HG02763 (cell line): ENCODE measurements at regions not wholly inside any gene's neighbourhood (a gene's known extent, or its start where the extent isn't known, plus 50 kb on each side); places are given as distances from the start of the nearest gene placed in this dataset.
"Not testable (repeated sequence)": the region's sequence is repeated elsewhere in the genome, so short reads cannot be mapped to it uniquely, and the experiment has no call there.

Source experiments
- ATAC-seq: cut with Tn5 transposase; IDR thresholded peaks from one replicate; pipeline ENCODE4 v1.9.1; 2021; ENCODE audit warnings: mild to moderate bottlenecking, moderate library complexity; ENCODE audit not compliant: unreplicated experiment

GRCh38 chr20:11976966-11977365 lies 59.3 kb downstream of the BTBD3 start:
- no peak for ATAC-seq

DNA sequence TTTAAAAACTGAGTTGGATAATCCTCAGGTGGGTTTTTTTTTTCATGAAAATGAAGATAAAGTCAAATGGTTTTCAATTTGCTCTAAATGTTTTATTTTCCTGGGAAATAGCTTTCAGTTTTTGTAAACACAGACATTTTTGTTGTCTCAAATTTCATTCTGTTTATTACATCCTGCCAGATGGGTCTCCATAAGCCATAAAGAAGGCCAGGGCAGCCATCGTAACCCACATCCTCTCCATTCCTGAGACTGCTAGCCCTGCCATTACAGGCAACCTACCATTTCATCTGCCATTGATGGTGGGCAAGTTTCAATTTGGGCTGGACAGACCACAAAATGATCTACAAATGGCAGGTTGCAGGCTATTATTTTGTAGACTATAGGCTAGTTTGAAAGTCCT lies 60.8 kb downstream of the BTBD3 start:
- no peak for ATAC-seq

GRCh38 chr20:11979306-11979990 lies 61.8 kb downstream of the BTBD3 start:
- no peak for ATAC-seq

DNA sequence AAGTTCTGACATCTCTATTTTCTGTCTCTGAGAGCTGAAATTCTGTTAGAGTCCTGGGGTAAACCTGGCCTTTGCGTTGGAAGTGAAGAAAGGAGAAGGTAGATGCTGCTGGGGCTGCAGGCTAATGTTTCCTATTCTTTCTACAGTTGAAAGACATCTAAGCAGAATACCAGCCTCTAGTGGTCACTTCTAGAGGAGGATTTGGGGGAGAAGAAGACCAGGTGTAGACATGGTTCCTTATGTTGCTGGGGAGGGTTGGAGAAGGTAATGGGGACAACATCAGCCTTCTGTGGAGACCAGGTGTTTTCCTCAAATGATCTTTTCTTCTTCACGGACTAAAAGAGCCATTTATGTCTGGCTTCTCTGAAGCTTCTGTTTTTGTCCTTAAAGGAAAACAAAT lies 62.6 kb downstream of the BTBD3 start:
- no peak for ATAC-seq

GRCh38 chr20:11981366-11981947 lies 63.8 kb downstream of the BTBD3 start:
- no peak for ATAC-seq

- ATAC-seq: no peak
These were observed 64.7 kb downstream of the BTBD3 start for GRCh38 chr20:11982289-11982954.

DNA sequence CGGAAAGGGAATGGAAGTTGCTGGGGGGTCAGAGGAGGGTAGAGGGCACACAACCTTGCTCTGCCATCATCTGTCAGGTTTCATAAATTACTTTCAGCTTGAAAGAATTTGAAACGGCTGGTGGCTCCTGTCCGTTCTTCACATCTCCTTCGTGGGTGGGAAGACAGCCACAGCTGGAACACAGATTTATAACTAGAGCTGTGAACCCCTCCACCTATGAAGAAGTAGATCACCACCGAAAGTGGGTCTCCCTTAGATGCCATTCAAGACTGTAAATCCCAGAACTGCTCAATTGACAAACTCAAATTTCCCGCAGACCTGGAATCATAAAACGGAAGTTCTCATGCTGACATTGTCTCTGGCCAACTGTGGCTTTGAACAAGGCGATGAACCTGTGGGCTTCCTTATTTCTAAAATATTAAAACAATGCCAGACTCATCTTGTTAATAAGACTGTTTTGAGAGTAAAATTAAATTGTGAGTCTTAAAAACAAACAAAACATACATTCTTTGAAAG lies 65.3 kb downstream of the BTBD3 start:
- no peak for ATAC-seq

DNA sequence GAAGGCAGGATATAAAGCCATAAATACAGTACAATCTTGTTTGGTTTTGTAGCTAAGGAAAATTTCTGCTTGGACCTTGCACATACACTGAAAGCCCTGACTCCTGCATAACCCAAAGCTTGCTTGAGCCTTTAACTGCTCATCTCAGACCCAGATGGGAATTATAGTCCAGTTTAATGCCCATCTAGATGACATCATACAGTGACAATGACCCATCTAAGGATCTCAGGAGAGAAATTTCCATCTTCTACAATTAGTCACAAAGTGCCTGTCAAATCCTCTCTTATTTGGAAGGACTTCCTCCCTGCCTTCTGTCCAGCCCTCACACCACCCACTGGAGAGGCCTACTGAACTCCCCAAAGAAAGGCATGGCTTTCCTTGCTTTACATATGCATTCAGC lies 69.3 kb downstream of the BTBD3 start:
- ATAC-seq: no peak

DNA sequence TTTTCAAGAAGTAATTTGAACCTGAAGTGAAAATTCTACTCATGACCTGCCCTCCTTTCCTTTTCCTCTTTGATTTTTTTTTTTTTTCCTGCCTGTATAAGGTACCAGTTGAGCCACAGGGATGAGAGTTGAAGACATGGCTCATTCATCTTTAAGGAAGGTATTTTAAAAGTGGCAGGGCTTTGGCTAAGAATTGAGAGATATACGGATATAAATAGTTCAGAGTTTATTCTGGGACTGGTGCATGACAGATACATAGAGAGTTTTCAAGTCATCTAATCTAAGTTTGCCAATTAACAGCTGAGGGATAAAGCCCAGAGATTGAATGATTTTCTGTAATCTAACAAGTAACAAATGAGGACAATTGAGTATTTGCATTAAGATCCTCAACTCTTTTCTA lies 69.8 kb downstream of the BTBD3 start:
- ATAC-seq: no peak

DNA sequence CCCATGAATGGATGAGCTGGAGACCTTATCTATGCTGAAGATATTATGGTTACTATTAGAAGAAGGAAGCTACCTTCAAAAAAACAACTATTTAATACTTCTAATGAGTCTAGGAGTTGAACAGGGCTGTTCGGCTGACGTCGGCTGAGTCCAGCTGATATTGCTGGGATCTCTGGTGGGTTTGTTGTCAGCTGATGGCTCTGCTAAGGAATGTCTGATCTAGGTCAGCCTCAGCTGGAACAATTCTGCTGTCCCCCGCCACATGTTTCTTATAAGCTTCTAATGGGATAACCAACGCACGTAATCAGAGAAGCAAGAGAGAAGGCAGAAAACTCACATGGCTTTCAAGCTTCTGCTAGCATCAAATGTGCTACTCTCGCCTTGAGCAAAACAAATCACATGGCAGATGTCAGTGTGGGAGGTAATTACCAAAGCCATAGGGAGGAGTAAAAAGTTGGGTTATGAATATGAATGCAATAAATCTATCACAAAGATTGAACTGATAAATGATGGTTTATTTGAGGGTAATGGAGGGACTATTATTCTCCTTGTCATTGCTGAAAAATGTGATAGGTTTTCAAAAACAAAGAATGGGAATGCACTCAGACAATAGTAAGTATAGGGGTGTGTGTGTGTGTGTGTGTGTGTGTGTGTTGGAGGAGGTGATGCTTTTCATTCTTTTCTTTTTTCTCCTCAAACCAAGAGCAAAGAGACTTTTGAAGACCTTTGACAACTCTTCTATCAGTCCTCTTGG lies 71.5 kb downstream of the BTBD3 start:
- ATAC-seq: no peak

GRCh38 chr20:11992426-11992825 lies 74.7 kb downstream of the BTBD3 start:
- no peak for ATAC-seq

- no peak for ATAC-seq
These were observed 76.3 kb downstream of the BTBD3 start for GRCh38 chr20:11993886-11994461.

DNA sequence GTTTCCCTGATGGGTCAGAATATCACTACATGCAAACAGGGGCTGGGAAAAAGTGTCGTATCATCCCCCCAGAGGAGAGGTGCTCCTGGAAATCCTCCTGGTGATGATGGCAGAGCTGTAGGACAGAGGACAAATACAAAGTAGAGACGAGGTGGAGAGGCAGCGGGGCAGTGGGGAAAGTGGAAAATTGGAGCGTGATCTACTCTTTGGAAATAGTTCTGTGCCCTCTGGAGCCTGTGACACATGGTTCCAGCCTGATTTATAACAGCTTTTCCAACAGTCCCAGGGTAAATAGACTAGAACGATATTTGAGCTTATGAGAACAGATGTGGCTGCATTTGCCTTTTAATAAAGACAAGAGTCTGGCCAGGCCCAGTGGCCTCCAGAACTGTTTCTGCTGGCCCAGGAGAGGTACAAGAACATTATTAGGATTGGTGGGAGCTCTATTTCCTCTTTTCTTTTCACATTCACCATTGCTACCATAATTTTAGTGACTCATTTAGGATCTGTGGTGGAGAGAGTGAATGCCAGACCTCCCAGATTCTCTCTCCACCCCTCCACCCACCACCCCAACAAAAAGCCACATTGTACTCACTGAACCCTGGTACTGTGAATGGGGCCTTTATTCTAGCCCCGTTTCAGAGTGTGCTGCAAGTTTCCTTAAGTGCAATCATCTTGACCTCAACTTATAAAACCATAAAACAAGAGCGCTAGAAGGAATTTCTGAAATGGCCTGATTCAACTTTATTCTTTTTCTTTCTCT lies 78.3 kb downstream of the BTBD3 start:
- ATAC-seq: no peak

DNA sequence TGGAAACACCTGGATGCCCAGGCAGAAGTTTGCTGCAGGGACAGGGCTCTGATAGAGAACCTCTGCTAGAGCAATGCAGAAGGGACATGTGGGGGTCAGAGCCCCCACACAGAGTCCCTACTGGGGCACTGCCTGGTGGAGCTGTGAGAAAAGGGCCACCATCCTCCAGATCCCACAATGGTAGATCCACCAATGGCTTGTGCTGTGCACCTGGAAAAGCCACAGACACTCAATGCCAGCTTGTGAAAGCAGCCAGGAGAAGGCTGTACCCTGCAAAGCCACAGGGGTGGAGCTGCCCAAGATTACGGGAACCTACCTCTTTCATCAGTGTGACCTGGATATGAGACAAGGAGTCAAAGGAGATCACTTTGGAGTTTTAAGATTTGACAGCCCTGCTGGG lies 87.1 kb downstream of the BTBD3 start:
- ATAC-seq: not testable (repeated sequence)

DNA sequence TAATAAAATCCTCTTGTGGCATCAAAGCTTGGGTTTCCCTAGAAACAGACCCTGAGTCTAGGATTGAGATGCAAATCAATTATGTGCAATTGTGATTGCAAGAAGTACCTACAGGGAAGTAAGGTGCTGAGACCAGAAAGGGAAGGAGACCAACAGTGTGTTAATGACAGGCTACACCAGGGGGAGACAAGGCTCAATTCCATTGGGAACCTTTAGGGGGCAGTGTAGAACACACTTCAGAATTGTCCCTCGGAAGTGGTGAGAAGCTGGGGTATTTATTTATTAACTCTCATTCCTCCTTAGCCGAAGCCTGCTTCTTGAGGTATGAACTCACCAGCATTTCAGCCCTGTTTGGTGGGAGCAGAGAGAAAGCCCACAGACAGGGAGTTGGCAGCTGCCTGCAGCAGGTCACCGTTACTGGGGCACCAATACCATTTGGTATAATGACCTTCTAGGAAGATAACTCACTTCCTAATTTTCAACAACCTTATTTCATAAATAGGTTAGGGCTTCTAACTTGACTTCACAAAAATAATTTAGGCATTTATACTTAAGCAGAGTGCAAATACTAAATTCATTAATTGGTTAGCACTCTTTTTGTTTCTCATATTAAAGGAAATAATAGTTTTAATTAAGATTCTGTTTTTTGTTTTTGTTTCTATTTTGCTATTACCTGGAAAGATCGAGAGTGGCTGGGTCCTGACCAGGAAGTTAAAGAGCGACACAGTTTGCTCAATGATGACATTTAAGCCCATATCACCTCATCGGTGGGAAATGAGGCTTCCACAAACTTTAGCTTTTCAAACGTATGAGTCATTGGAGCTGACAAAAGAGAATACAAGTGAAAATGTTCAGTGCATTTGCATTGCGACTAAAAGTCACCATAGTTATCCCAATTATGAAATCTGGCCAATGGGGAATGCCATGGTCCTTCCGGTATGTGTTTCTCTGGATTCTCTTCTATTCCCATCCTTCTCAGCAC lies 94.8 kb downstream of the BTBD3 start:
- no peak for ATAC-seq

GRCh38 chr20:12014276-12014675 lies 96.6 kb downstream of the BTBD3 start:
- no peak for ATAC-seq

DNA sequence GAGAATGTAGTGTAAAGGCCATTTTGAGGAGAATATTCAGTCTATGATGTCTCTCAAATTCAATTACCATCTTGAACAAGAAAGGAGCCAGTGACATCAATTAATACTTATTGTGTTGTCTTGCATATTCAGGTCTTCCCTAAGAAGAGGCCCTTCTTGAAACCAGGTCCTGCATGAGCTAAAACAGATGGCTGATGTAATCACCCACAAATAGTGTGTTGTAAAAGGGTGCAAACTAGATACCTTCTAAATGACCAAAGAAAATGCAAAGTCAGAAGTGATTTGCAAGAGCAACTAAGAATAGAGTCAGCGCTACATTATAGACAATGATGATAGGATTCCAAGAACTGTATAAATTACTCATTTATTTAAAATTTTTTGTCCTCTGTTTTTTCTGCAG lies 97.0 kb downstream of the BTBD3 start:
- no peak for ATAC-seq

DNA sequence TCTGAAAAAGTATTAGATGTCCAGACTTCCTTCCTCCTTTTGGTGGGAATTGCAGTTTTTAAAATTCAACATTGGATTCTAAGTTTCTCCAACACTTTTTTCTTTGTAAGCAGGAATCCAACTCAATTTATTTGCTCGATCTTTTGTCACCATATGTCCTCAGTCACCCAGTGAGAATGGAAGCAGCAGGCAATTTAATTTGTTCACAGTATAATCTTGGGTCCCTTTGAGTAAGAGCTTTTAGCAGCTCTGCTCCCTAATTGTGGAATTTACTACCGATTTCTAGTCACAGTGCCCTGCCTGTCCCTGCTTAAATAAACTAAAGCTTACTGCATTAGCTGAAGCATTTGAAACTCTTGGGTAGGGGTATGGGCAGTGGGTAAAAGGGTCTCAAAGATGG lies 98.6 kb downstream of the BTBD3 start:
- no peak for ATAC-seq

GRCh38 chr20:12019715-12020114 lies 102.0 kb downstream of the BTBD3 start:
- no peak for ATAC-seq
